Caco-2 (cell line): ENCODE measurements at regions not wholly inside any gene's neighbourhood (a gene's known extent, or its start where the extent isn't known, plus 50 kb on each side); places are given as distances from the start of the nearest gene placed in this dataset.

Experiments
- BruUV-seq: library from RNA; stranded (reverse); fragments of 400-500 nt; replicated peaks from 2 replicates; lab custom pipeline; 2021; lab: Mats Ljungman, UMichigan
- CTCF ChIA-PET: fragments of 300-600 bp; sonication (Branson Sonifier 250); formaldehyde crosslinking; loops from one replicate; lab custom pipeline; 2022; ENCODE audit warnings: antibody characterized with exemption; lab: Charles Lee
- POLR2A ChIA-PET: fragments of 300-600 bp; sonication (Branson Sonifier 250); formaldehyde crosslinking; loops from one replicate; lab custom pipeline; 2022; ENCODE audit warnings: antibody characterized with exemption; lab: Charles Lee
- DNase-seq, 2 experiments: peaks; one replicate each; pipeline versions ENCODE4 v3.0.0 to v3.0.0-alpha.2; 2020 to 2022
- H3K27me3 ChIP-seq: replicated peaks from 2 replicates; pipeline ENCODE4 v1.6.0; 2011; ENCODE audit warnings: low read length; ENCODE audit not compliant: control insufficient read depth, insufficient read depth
- H3K36me3 ChIP-seq: 2 replicates; pipeline ENCODE4 v1.5.1; 2011; ENCODE audit warnings: low read length; ENCODE audit not compliant: control insufficient read depth, insufficient read depth
- H3K4me1 ChIP-seq: fragments of 250-450 bp; sonication (Bioruptor Pico); 2 replicates; pipeline ENCODE4 v1.5.1; 2020; ENCODE audit warnings: mild to moderate bottlenecking
- H3K4me3 ChIP-seq: 2 replicates; pipeline ENCODE4 v1.5.1; 2011; ENCODE audit warnings: low read depth, mild to moderate bottlenecking, control low read depth, low read length
- H3K9me3 ChIP-seq: fragments of 250-450 bp; sonication (Bioruptor Pico); 2 replicates; pipeline ENCODE4 v1.5.1; 2020; ENCODE audit warnings: mild to moderate bottlenecking, moderate library complexity
- H3K27ac Mint-ChIP-seq: one replicate; pipeline ENCODE4 v1.8.0; 2022; ENCODE audit warnings: mixed read lengths; ENCODE audit not compliant: unreplicated experiment
- H3K27me3 Mint-ChIP-seq: one replicate; pipeline ENCODE4 v1.8.0; 2022; ENCODE audit warnings: mixed read lengths; ENCODE audit not compliant: insufficient read depth, unreplicated experiment
- H3K36me3 Mint-ChIP-seq: one replicate; pipeline ENCODE4 v1.8.0; 2022; ENCODE audit warnings: mild to moderate bottlenecking, mixed read lengths; ENCODE audit not compliant: insufficient read depth, unreplicated experiment
- H3K4me1 Mint-ChIP-seq: one replicate; pipeline ENCODE4 v1.8.0; 2022; ENCODE audit warnings: low read depth, mixed read lengths; ENCODE audit not compliant: unreplicated experiment
- H3K4me3 Mint-ChIP-seq: one replicate; pipeline ENCODE4 v1.8.0; 2022; ENCODE audit warnings: mild to moderate bottlenecking, moderate library complexity, mixed read lengths; ENCODE audit not compliant: unreplicated experiment
- H3K9me3 Mint-ChIP-seq: one replicate; pipeline ENCODE4 v1.8.0; 2022; ENCODE audit warnings: mixed read lengths; ENCODE audit not compliant: unreplicated experiment
- intact Hi-C: fragments of 100-400 bp; cut with micrococcal nuclease; formaldehyde crosslinking; loops from one replicate; pipeline ENCODE4 v1.10.0; 2022; ENCODE audit not compliant: unreplicated experiment
- TF ChIP-seq, protein P1 (sequence below), 2 experiments: fragments of 200-600 bp in 1 of 2; IDR thresholded peaks; 1 replicate in 1 of 2; 2 replicates in 1 of 2; pipeline versions ENCODE4 v1.5.1 to v1.8.0; 2011 to 2022; ENCODE audit warnings: antibody characterized with exemption in 1 of 2, control low read depth in 1 of 2, inconsistent platforms in 1 of 2, low read depth in 1 of 2, low read length in 1 of 2, mild to moderate bottlenecking in 1 of 2, moderate library complexity in 1 of 2; ENCODE audit not compliant: insufficient read depth in 1 of 2, severe bottlenecking in 1 of 2, unreplicated experiment in 1 of 2

DNA sequence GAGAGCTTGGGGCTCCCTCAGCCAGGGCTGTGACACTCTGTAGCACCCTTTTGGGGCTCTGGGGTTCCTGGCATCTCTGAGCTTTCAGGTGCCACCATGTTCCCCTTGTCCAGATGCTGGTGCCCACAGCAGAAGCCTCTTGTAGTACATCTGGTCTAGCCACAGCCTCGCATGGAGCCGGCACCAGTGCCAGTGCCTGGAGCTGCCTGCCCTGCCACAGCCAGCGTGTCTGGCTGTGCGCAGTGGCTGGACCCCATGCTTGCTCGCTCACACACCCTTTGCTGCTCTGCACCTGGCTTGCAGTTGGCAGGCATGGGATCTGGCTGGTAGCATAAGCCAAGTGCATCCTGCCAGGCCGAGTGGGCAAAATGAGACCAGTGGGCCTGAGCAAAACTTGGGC, 744.8 kb upstream of the GBE1 start:
- no TSS peak for BruUV-seq
- Histone ChIP-seq H3K4me1 (no peaks in the 10 kb centered on the region), H3K36me3 (no peaks in the 10 kb centered on the region), H3K9me3 (no peaks in the 10 kb centered on the region), H3K4me3 (no peak overlapping the region), H3K27me3 (no peaks in the 10 kb centered on the region)
- no peak overlapping the region for H3K4me3 Mint-ChIP-seq
- POLR2A ChIA-PET = no interaction called here
- TF ChIP-seq, protein P1, sequence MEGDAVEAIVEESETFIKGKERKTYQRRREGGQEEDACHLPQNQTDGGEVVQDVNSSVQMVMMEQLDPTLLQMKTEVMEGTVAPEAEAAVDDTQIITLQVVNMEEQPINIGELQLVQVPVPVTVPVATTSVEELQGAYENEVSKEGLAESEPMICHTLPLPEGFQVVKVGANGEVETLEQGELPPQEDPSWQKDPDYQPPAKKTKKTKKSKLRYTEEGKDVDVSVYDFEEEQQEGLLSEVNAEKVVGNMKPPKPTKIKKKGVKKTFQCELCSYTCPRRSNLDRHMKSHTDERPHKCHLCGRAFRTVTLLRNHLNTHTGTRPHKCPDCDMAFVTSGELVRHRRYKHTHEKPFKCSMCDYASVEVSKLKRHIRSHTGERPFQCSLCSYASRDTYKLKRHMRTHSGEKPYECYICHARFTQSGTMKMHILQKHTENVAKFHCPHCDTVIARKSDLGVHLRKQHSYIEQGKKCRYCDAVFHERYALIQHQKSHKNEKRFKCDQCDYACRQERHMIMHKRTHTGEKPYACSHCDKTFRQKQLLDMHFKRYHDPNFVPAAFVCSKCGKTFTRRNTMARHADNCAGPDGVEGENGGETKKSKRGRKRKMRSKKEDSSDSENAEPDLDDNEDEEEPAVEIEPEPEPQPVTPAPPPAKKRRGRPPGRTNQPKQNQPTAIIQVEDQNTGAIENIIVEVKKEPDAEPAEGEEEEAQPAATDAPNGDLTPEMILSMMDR (IDR thresholded peaks at IDR 0.05; ENCODE audit: insufficient read depth in 1 of 2, low read depth in 1 of 2, low read length in 1 of 2, severe bottlenecking in 1 of 2, unreplicated experiment in 1 of 2) = no peak
- no peak overlapping the region for H3K27ac Mint-ChIP-seq
- no peak for DNase-seq
- H3K27me3 Mint-ChIP-seq = no peaks in the 10 kb centered on the region
- H3K36me3 Mint-ChIP-seq = no peaks in the 10 kb centered on the region
- intact Hi-C loops = no loop called here
- CTCF ChIA-PET = no interaction called here
- H3K4me1 Mint-ChIP-seq = no peaks in the 10 kb centered on the region
- no peaks in the 10 kb centered on the region for H3K9me3 Mint-ChIP-seq

DNA sequence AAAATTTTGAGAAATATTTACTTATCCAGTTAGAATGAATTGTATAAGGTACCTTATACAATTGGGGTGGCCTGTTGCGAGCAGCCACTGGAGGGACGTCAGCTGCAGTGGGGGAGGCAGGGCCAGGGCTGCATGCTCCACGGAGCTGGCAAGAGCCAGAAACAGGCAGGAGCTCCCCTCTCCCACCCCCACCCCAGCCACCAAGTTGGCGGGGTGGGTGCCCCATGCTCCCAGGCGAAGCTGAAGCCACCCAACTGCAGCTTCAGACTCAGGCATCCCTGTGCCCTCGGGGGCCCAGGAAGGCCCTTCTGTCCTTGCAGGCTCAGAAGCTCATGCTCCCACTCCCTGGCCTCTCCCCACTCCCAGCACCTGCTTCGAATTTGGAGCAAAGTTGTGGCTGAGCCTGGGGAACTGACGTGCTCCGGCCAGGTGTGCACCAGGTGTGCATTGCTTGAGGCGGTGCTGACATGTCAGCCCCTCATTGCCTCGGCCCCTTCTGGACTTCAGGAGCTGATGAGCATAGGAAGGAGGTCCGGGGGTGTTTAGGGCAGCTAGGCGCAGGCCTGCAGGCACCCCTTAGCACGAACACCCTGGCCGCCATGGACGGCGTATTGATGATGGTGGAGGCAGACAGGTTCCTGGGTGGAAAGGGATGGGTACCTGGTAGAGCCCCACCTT, 743.8 kb upstream of the GBE1 start:
- Histone ChIP-seq H3K4me3 (no peak overlapping the region), H3K27me3 (no peaks in the 10 kb centered on the region), H3K36me3 (no peaks in the 10 kb centered on the region), H3K4me1 (no peaks in the 10 kb centered on the region), H3K9me3 (no peaks in the 10 kb centered on the region)
- no peaks in the 10 kb centered on the region for H3K36me3 Mint-ChIP-seq
- no peaks in the 10 kb centered on the region for H3K27me3 Mint-ChIP-seq
- no peak for DNase-seq
- no peak overlapping the region for H3K27ac Mint-ChIP-seq
- no peaks in the 10 kb centered on the region for H3K9me3 Mint-ChIP-seq
- ChIA-PET CTCF (no interaction called here), POLR2A (no interaction called here)
- no peak overlapping the region for H3K4me3 Mint-ChIP-seq
- TF ChIP-seq, protein P1 (IDR thresholded peaks at IDR 0.05; ENCODE audit: insufficient read depth in 1 of 2, low read depth in 1 of 2, low read length in 1 of 2, severe bottlenecking in 1 of 2, unreplicated experiment in 1 of 2) = no peak
- no TSS peak for BruUV-seq
- H3K4me1 Mint-ChIP-seq = no peaks in the 10 kb centered on the region
- intact Hi-C loops = no loop called here

DNA sequence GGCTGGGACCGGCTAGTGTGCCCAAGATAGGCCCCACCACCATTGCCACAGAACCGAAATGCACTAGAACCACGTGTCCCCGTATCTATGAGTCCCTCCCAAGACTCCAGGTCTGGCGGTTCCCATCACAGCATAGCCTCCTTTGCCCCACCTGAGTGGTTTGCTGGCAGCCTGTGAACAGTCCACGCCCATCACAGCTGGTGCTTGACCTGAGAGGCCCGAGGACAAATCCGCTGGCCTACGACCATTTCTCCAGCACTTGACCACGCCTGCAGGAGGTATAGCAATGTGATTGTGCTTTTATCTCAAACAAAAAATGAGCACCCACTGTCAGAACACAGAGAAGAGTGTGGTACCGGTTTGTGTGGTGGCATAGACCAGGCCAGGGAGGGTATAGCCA, 736.7 kb upstream of the GBE1 start:
- no TSS peak for BruUV-seq
- H3K27me3 ChIP-seq = no peaks in the 10 kb centered on the region
- Mint-ChIP-seq H3K4me1 (no peaks in the 10 kb centered on the region), H3K36me3 (no peaks in the 10 kb centered on the region), H3K27me3 (no peaks in the 10 kb centered on the region), H3K9me3 (no peaks in the 10 kb centered on the region), H3K4me3 (no peak overlapping the region), H3K27ac (no peak overlapping the region)
- CTCF ChIA-PET = no interaction called here
- POLR2A ChIA-PET = no interaction called here
- no peaks in the 10 kb centered on the region for H3K4me1 ChIP-seq
- no peaks in the 10 kb centered on the region for H3K9me3 ChIP-seq
- no peaks in the 10 kb centered on the region for H3K36me3 ChIP-seq
- DNase-seq = no peak
- TF ChIP-seq, protein P1 (IDR thresholded peaks at IDR 0.05; ENCODE audit: insufficient read depth in 1 of 2, low read depth in 1 of 2, low read length in 1 of 2, severe bottlenecking in 1 of 2, unreplicated experiment in 1 of 2) = no peak
- intact Hi-C loops = no loop called here
- H3K4me3 ChIP-seq = no peak overlapping the region
